IMR-90 (cell line): ENCODE measurements at regions not wholly inside any gene's neighbourhood (a gene's known extent, or its start where the extent isn't known, plus 50 kb on each side); places are given as distances from the start of the nearest gene placed in this dataset.
"Not testable (repeated sequence)": the region's sequence is repeated elsewhere in the genome, so short reads cannot be mapped to it uniquely, and the experiment has no call there.

Experiments
- ATAC-seq: fragments of 200-7000 bp; cut with Tn5 transposase; 2 replicates; pipeline ENCODE4 v1.9.1; 2020; ENCODE audit warnings: low read depth, mild to moderate bottlenecking, moderate library complexity
- BruUV-seq: library from RNA; stranded (reverse); fragments of 400-500 nt; replicated peaks from 2 replicates; lab custom pipeline; 2021; lab: Mats Ljungman, UMichigan
- CTCF ChIA-PET: fragments of 300-600 bp; formaldehyde crosslinking; extraction: SDS; loops from one replicate; lab custom pipeline; 2021; ENCODE audit warnings: antibody characterized with exemption; lab: Yijun Ruan, JAX
- POLR2A ChIA-PET: fragments of 300-600 bp; sonication (Branson Sonifier 250); formaldehyde crosslinking; loops from one replicate; lab custom pipeline; 2022; ENCODE audit warnings: antibody characterized with exemption; ENCODE audit not compliant: unreplicated experiment; lab: Charles Lee
- DNase-seq: peaks from one replicate; pipeline ENCODE4 v3.0.0; 2013
- H2AFZ ChIP-seq: replicated peaks from 2 replicates; pipeline ENCODE3; 2013; ENCODE audit warnings: low read length, mild to moderate bottlenecking; ENCODE audit not compliant: poor library complexity
- H2AK5ac ChIP-seq: 2 replicates; pipeline ENCODE4 v1.6.1; 2013; ENCODE audit warnings: low read depth, low read length, inconsistent platforms
- H2AK9ac ChIP-seq: replicated peaks from 2 replicates; pipeline ENCODE3; 2013; ENCODE audit warnings: mild to moderate bottlenecking, low read depth, low read length, moderate library complexity; ENCODE audit not compliant: poor library complexity
- H2BK120ac ChIP-seq: 2 replicates; pipeline ENCODE4 v1.6.1; 2013; ENCODE audit warnings: low read depth, low read length, inconsistent platforms
- H2BK15ac ChIP-seq: 3 replicates; pipeline ENCODE4 v1.6.1; 2013; ENCODE audit warnings: low read depth, low read length, inconsistent platforms
- H2BK20ac ChIP-seq: 2 replicates; pipeline ENCODE4 v1.6.1; 2013; ENCODE audit warnings: low read depth, mild to moderate bottlenecking, inconsistent platforms, low read length, moderate library complexity
- H2BK5ac ChIP-seq: 2 replicates; pipeline ENCODE4 v1.6.1; 2013; ENCODE audit warnings: mild to moderate bottlenecking, low read depth, low read length, inconsistent platforms; ENCODE audit not compliant: poor library complexity, severe bottlenecking
- H3K14ac ChIP-seq: replicated peaks from 2 replicates; pipeline ENCODE4 v1.6.1; 2013; ENCODE audit warnings: low read depth, low read length, inconsistent platforms
- H3K18ac ChIP-seq: 2 replicates; pipeline ENCODE4 v1.6.1; 2013; ENCODE audit warnings: low read depth, low read length, control low read depth
- H3K23ac ChIP-seq: 2 replicates; pipeline ENCODE4 v1.6.1; 2013; ENCODE audit warnings: low read depth, low read length, inconsistent platforms
- H3K27ac ChIP-seq: 2 replicates; pipeline ENCODE4 v1.5.1; 2013; ENCODE audit warnings: mild to moderate bottlenecking, control low read depth, low read length; ENCODE audit not compliant: insufficient read depth
- H3K27me3 ChIP-seq: 2 replicates; pipeline ENCODE4 v1.6.1; 2013; ENCODE audit warnings: low read length; ENCODE audit not compliant: control insufficient read depth, insufficient read depth
- H3K36me3 ChIP-seq: 2 replicates; pipeline ENCODE4 v1.6.1; 2013; ENCODE audit warnings: low read length, mixed read lengths; ENCODE audit not compliant: control insufficient read depth, insufficient read depth
- H3K4ac ChIP-seq: 2 replicates; pipeline ENCODE4 v1.6.1; 2013; ENCODE audit warnings: low read depth, low read length, inconsistent platforms
- H3K4me1 ChIP-seq: 2 replicates; pipeline ENCODE4 v1.6.1; 2013; ENCODE audit warnings: low read length, mixed read lengths; ENCODE audit not compliant: control insufficient read depth, insufficient read depth
- H3K4me2 ChIP-seq: 2 replicates; pipeline ENCODE4 v1.6.1; 2013; ENCODE audit warnings: low read depth, mild to moderate bottlenecking, control low read depth, low read length, moderate library complexity
- H3K4me3 ChIP-seq: 2 replicates; pipeline ENCODE4 v1.5.1; 2013; ENCODE audit warnings: low read depth, mild to moderate bottlenecking, control low read depth, low read length, moderate library complexity; ENCODE audit not compliant: insufficient read depth
- H3K56ac ChIP-seq: 2 replicates; pipeline ENCODE4 v1.6.1; 2013; ENCODE audit warnings: low read length, inconsistent platforms; ENCODE audit not compliant: insufficient read depth; ENCODE audit errors: extremely low read depth
- H3K79me1 ChIP-seq, 2 experiments: 2 replicates each; pipeline ENCODE4 v1.6.1; 2013; ENCODE audit warnings: low read length in 2 of 2, inconsistent platforms in 1 of 2, low read depth in 1 of 2
- H3K9ac ChIP-seq: 2 replicates; pipeline ENCODE4 v1.6.1; 2013; ENCODE audit warnings: low read depth, low read length, control low read depth
- H3K9me1 ChIP-seq: 2 replicates; pipeline ENCODE4 v1.6.1; 2013; ENCODE audit warnings: low read length, inconsistent platforms; ENCODE audit not compliant: insufficient read depth
- H3K9me3 ChIP-seq: 2 replicates; pipeline ENCODE4 v1.6.1; 2013; ENCODE audit warnings: low read length; ENCODE audit not compliant: control insufficient read depth, insufficient read depth
- H4K20me1 ChIP-seq: 2 replicates; pipeline ENCODE4 v1.6.1; 2013; ENCODE audit warnings: low read length, inconsistent platforms; ENCODE audit not compliant: insufficient read depth
- H4K5ac ChIP-seq: 2 replicates; pipeline ENCODE4 v1.6.1; 2013; ENCODE audit warnings: mild to moderate bottlenecking, low read depth, low read length, control low read depth
- H4K8ac ChIP-seq, 2 experiments: 2 replicates each; pipeline ENCODE4 v1.6.1; 2013; ENCODE audit warnings: low read depth in 2 of 2, low read length in 2 of 2, control low read depth in 1 of 2, inconsistent platforms in 1 of 2
- H4K91ac ChIP-seq: 2 replicates; pipeline ENCODE4 v1.6.1; 2013; ENCODE audit warnings: low read depth, low read length, inconsistent platforms; ENCODE audit not compliant: insufficient read depth
- dilution Hi-C: fragments of 300-500 bp; cut with HindIII; formaldehyde crosslinking; loops from one replicate; pipeline ENCODE4 v1.14.3; 2018; ENCODE audit warnings: low sequenced_read_pairs; ENCODE audit not compliant: unreplicated experiment
- in situ Hi-C: fragments of 300-500 bp; cut with MboI; formaldehyde crosslinking; loops from 3 replicates; pipeline ENCODE4 v1.14.3; 2019; ENCODE audit warnings: low sequenced_read_pairs, inconsistent platforms, mixed read lengths
- intact Hi-C: fragments of 100-400 bp; cut with micrococcal nuclease; formaldehyde crosslinking; loops from 2 replicates; pipeline ENCODE4 v1.10.0; 2022

DNA sequence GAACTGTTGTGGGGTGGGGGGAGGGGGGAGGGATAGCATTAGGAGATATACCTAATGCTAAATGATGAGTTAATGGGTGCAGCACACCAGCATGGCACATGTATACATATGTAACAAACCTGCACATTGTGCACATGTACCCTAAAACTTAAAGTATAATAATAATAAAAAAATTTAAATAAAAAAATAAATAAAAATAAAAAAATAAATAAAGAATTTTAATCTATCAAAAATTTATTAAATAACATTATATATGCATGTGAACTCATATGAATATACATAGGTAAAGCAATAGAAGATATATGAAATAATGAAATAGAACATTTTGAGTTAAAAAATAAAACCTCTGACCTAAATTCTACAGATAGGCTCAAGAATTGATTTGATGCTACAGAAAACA lies 764.2 kb upstream of the LRATD1 start:
- H3K4ac ChIP-seq, dilution Hi-C loops, H4K91ac ChIP-seq, H3K23ac ChIP-seq, H4K20me1 ChIP-seq, H3K56ac ChIP-seq, H3K79me1 ChIP-seq, H3K4me1 ChIP-seq, H3K9me3 ChIP-seq, H3K27ac ChIP-seq, BruUV-seq, POLR2A ChIA-PET, DNase-seq, H2AK5ac ChIP-seq, intact Hi-C loops, H3K4me2 ChIP-seq, H3K4me3 ChIP-seq, H3K14ac ChIP-seq, H3K36me3 ChIP-seq, H2BK15ac ChIP-seq, H2BK5ac ChIP-seq, H3K9me1 ChIP-seq, H4K8ac ChIP-seq, H2AK9ac ChIP-seq, H2BK20ac ChIP-seq, ATAC-seq, in situ Hi-C loops, CTCF ChIA-PET, H2AFZ ChIP-seq, H3K27me3 ChIP-seq, H3K18ac ChIP-seq, H4K5ac ChIP-seq, H3K9ac ChIP-seq, H2BK120ac ChIP-seq: not testable (repeated sequence)
